ENCODE measurements at regions not wholly inside any gene's neighbourhood (a gene's known extent, or its start where the extent isn't known, plus 50 kb on each side); places are given as distances from the start of the nearest gene placed in this dataset.
"Not testable (repeated sequence)": the region's sequence is repeated elsewhere in the genome, so short reads cannot be mapped to it uniquely, and the experiment has no call there.

DNA sequence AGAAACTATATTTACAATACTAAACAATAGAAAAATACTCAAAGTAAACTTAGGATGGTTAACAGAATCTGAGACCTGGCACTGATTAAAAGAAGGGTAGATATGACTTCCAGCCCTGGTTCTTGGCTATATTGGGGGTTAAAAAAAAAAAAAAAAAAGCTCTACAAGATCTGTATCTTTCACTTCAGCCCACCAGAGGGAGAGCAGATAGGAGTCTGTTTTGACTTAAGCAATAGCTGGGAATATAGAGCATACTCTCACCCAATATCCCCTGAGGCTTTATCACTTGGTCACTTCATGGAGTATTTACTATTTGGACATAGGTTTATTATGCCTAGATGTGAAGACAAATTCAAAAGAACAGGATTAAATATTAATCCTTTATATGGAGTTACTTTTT is 598.9 kb upstream of the LINC00305 start:
- Mint-ChIP-seq H3K4me1 (ENCODE audit: unreplicated experiment) (peaks cover 3% of the 10 kb centered on the region), H3K27me3 (ENCODE audit: unreplicated experiment) (no peaks in the 10 kb centered on the region), H3K27ac (ENCODE audit: unreplicated experiment) (no peak overlapping the region), H3K9me3 (ENCODE audit: unreplicated experiment) (no peaks in the 10 kb centered on the region), H3K4me3 (ENCODE audit: unreplicated experiment) (no peak overlapping the region), H3K36me3 (ENCODE audit: low read depth, unreplicated experiment) (no peaks in the 10 kb centered on the region)
- DNase-seq (ENCODE audit: low spot score) = no peak
- TF ChIP-seq, protein P1, sequence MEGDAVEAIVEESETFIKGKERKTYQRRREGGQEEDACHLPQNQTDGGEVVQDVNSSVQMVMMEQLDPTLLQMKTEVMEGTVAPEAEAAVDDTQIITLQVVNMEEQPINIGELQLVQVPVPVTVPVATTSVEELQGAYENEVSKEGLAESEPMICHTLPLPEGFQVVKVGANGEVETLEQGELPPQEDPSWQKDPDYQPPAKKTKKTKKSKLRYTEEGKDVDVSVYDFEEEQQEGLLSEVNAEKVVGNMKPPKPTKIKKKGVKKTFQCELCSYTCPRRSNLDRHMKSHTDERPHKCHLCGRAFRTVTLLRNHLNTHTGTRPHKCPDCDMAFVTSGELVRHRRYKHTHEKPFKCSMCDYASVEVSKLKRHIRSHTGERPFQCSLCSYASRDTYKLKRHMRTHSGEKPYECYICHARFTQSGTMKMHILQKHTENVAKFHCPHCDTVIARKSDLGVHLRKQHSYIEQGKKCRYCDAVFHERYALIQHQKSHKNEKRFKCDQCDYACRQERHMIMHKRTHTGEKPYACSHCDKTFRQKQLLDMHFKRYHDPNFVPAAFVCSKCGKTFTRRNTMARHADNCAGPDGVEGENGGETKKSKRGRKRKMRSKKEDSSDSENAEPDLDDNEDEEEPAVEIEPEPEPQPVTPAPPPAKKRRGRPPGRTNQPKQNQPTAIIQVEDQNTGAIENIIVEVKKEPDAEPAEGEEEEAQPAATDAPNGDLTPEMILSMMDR (IDR thresholded peaks at IDR 0.05; ENCODE audit: unreplicated experiment) = no peak

DNA sequence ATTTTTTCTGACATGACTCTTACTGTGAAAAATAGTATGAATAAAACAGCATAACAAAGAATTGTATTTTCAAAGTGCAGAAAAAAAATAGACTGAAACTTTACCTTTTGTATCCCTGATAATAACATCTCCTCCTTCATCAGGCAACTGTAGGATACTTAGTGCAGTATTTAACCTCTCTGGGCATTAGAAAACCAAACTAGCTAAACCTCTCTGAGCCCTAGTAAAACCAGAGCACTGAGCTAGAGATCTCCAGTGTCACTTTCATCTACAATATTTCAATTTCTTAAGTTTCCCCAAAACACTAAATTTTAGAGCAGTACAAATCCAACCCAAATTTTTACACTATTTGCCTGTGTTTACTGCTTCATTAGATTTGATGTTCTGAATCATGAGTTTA is 594.0 kb upstream of the LINC00305 start:
- H3K4me3 Mint-ChIP-seq (ENCODE audit: unreplicated experiment) = no peak overlapping the region

DNA sequence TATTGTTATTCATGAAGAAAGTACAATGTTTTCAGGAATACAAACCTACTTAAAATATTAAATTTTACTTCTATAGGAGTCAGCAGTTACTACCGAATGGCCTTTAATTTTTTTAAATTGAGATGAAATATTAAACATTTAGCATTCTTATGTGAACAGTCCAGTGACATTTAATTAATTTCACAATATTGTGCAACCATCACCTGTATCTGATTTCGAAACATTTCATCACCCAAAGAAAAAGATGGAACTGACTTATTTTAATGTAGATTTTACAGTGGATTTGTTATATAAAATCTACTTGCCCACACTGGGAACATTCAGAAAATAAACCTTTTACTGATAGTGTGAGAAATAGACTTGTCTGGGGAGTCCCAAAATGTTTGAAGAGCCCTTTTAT is 585.2 kb upstream of the LINC00305 start:
- Mint-ChIP-seq H3K9me3 (ENCODE audit: unreplicated experiment) (no peaks in the 10 kb centered on the region), H3K36me3 (ENCODE audit: low read depth, unreplicated experiment) (no peaks in the 10 kb centered on the region), H3K4me1 (ENCODE audit: unreplicated experiment) (no peaks in the 10 kb centered on the region), H3K4me3 (ENCODE audit: unreplicated experiment) (no peak overlapping the region), H3K27ac (ENCODE audit: unreplicated experiment) (no peak overlapping the region), H3K27me3 (ENCODE audit: unreplicated experiment) (no peaks in the 10 kb centered on the region)
- no peak for DNase-seq (ENCODE audit: low spot score)
- TF ChIP-seq, protein P1 (IDR thresholded peaks at IDR 0.05; ENCODE audit: unreplicated experiment) = no peak

More for the DNA sequence above, 594.0 kb upstream of the LINC00305 start:
- TF ChIP-seq, protein P1 (IDR thresholded peaks at IDR 0.05; ENCODE audit: unreplicated experiment) = no peak
- Mint-ChIP-seq H3K9me3 (ENCODE audit: unreplicated experiment) (no peaks in the 10 kb centered on the region), H3K27me3 (ENCODE audit: unreplicated experiment) (no peaks in the 10 kb centered on the region), H3K4me1 (ENCODE audit: unreplicated experiment) (no peaks in the 10 kb centered on the region), H3K36me3 (ENCODE audit: low read depth, unreplicated experiment) (no peaks in the 10 kb centered on the region), H3K27ac (ENCODE audit: unreplicated experiment) (no peak overlapping the region)
- no peak for DNase-seq (ENCODE audit: low spot score)

DNA sequence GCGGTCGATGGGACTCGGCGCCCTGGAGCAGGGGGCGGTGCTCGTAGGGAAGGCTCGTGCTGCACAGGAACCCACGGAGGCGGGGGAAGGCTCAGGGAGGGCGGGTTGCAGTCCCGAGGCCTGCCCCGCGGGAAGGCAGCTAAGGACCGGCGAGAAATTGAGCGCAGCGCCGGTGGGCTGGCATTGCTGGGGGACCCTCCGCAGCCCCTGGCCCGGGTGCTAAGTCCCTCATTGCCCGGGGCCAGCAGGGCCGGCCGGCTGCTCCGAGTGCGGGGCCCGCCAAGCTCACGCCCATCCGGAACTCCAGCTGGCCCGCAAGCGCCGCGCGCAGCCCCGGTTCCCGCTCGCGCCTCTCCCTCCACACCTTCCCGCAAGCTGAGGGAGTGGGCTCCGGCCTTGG is 576.8 kb upstream of the LINC00305 start:
- not testable (repeated sequence) for DNase-seq (ENCODE audit: low spot score)

DNA sequence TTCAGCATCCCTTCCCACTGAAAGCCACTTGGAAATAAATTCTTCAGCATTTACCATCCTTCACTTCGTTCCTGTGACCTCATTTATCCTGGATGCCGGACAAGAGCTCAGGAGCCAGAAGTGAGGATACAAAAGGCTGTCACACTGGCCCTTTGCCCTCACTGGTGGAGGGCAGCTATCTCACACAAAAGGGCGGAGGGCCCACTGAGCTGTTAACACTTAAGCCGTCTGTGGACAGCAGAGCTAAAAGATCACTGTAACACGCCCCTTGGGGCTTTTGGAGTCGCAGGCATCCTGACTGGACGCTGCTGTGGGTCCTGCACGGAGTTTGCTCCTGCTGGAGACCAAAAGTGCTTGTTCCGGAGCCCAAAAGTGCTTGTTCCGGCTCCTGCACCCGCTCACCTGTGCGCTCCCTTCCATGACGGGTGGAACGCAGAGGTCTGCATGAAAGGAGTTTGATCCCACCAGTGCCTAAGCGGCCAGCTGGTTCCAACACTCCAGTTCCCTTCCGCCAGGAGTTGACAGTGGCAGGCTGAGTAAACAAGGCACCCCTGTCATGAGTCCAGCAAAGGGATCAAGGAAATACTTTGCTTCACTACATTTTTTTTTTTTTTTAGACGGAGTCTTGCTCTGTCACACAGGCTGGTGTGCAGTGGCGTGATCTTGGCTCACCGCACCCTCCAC is 572.0 kb upstream of the LINC00305 start:
- H3K36me3 Mint-ChIP-seq (ENCODE audit: low read depth, unreplicated experiment) = no peaks in the 10 kb centered on the region
- H3K27me3 Mint-ChIP-seq (ENCODE audit: unreplicated experiment) = no peaks in the 10 kb centered on the region
- H3K4me3 Mint-ChIP-seq (ENCODE audit: unreplicated experiment) = no peak overlapping the region
- H3K9me3 Mint-ChIP-seq (ENCODE audit: unreplicated experiment) = no peaks in the 10 kb centered on the region
- DNase-seq (ENCODE audit: low spot score) = no peak
- H3K4me1 Mint-ChIP-seq (ENCODE audit: unreplicated experiment) = no peaks in the 10 kb centered on the region
- TF ChIP-seq, protein P1 (IDR thresholded peaks at IDR 0.05; ENCODE audit: unreplicated experiment) = no peak
- H3K27ac Mint-ChIP-seq (ENCODE audit: unreplicated experiment) = no peak overlapping the region

More for the DNA sequence above, 576.8 kb upstream of the LINC00305 start:
- H3K9me3 Mint-ChIP-seq (ENCODE audit: unreplicated experiment); H3K4me3 Mint-ChIP-seq (ENCODE audit: unreplicated experiment); H3K27me3 Mint-ChIP-seq (ENCODE audit: unreplicated experiment); H3K36me3 Mint-ChIP-seq (ENCODE audit: low read depth, unreplicated experiment); H3K4me1 Mint-ChIP-seq (ENCODE audit: unreplicated experiment); H3K27ac Mint-ChIP-seq (ENCODE audit: unreplicated experiment): not testable (repeated sequence)

Measured in endothelial cell (in vitro differentiated cells).